ENCODE measurements at regions not wholly inside any gene's neighbourhood (a gene's known extent, or its start where the extent isn't known, plus 50 kb on each side); places are given as distances from the start of the nearest gene placed in this dataset.
A peak's percentile ranks its signal among the peaks of the same experiment; 100 is the strongest.

- TF ChIP-seq, protein P1, sequence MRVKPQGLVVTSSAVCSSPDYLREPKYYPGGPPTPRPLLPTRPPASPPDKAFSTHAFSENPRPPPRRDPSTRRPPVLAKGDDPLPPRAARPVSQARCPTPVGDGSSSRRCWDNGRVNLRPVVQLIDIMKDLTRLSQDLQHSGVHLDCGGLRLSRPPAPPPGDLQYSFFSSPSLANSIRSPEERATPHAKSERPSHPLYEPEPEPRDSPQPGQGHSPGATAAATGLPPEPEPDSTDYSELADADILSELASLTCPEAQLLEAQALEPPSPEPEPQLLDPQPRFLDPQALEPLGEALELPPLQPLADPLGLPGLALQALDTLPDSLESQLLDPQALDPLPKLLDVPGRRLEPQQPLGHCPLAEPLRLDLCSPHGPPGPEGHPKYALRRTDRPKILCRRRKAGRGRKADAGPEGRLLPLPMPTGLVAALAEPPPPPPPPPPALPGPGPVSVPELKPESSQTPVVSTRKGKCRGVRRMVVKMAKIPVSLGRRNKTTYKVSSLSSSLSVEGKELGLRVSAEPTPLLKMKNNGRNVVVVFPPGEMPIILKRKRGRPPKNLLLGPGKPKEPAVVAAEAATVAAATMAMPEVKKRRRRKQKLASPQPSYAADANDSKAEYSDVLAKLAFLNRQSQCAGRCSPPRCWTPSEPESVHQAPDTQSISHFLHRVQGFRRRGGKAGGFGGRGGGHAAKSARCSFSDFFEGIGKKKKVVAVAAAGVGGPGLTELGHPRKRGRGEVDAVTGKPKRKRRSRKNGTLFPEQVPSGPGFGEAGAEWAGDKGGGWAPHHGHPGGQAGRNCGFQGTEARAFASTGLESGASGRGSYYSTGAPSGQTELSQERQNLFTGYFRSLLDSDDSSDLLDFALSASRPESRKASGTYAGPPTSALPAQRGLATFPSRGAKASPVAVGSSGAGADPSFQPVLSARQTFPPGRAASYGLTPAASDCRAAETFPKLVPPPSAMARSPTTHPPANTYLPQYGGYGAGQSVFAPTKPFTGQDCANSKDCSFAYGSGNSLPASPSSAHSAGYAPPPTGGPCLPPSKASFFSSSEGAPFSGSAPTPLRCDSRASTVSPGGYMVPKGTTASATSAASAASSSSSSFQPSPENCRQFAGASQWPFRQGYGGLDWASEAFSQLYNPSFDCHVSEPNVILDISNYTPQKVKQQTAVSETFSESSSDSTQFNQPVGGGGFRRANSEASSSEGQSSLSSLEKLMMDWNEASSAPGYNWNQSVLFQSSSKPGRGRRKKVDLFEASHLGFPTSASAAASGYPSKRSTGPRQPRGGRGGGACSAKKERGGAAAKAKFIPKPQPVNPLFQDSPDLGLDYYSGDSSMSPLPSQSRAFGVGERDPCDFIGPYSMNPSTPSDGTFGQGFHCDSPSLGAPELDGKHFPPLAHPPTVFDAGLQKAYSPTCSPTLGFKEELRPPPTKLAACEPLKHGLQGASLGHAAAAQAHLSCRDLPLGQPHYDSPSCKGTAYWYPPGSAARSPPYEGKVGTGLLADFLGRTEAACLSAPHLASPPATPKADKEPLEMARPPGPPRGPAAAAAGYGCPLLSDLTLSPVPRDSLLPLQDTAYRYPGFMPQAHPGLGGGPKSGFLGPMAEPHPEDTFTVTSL (CRISPR knock-in tag; IDR thresholded peaks at IDR 0.05; ENCODE audit: borderline replicate concordance) = no peak; the same call in 1 of the 2 replicates
- TF ChIP-seq ZGPAT (CRISPR knock-in tag; IDR thresholded peaks at IDR 0.05) = peak; percentile 78
- TF ChIP-seq ONECUT2 (CRISPR knock-in tag; IDR thresholded peaks at IDR 0.05) = peak; percentile 7; the same call in 1 of the 2 replicates
- TF ChIP-seq TIGD3 (CRISPR knock-in tag; IDR thresholded peaks at IDR 0.05; ENCODE audit: borderline replicate concordance) = no peak
- TF ChIP-seq, protein P2, sequence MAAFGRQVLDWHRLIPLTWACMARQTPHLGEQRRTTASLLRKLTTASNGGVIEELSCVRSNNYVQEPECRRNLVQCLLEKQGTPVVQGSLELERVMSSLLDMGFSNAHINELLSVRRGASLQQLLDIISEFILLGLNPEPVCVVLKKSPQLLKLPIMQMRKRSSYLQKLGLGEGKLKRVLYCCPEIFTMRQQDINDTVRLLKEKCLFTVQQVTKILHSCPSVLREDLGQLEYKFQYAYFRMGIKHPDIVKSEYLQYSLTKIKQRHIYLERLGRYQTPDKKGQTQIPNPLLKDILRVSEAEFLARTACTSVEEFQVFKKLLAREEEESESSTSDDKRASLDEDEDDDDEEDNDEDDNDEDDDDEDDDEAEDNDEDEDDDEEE (CRISPR knock-in tag; IDR thresholded peaks at IDR 0.05) = peak; percentile 65; the same call in 1 of the 2 replicates
- peak; percentile 79 for TF ChIP-seq SAP130 (CRISPR knock-in tag; IDR thresholded peaks at IDR 0.05; ENCODE audit: low read depth)
- peak; percentile 98 for TF ChIP-seq MED1 (CRISPR knock-in tag; IDR thresholded peaks at IDR 0.05)
- TF ChIP-seq ZNF264 (CRISPR knock-in tag; IDR thresholded peaks at IDR 0.05) = 0 out of 2 replicates have a peak, but pooled peaks have one; percentile 57
- no peak for TF ChIP-seq ZNF749 (CRISPR knock-in tag; IDR thresholded peaks at IDR 0.05; ENCODE audit: borderline replicate concordance)
- TF ChIP-seq ZNF280B (CRISPR knock-in tag; IDR thresholded peaks at IDR 0.05; ENCODE audit: borderline replicate concordance) = peak; percentile 35; the same call in 1 of the 2 replicates
- TF ChIP-seq KDM2A (CRISPR knock-in tag; IDR thresholded peaks at IDR 0.05; ENCODE audit: borderline replicate concordance, low read depth) = peak; percentile 37; the same call in 1 of the 2 replicates
- peak; percentile 42; the same call in 1 of the 2 replicates for TF ChIP-seq GFI1 (CRISPR knock-in tag; IDR thresholded peaks at IDR 0.05; ENCODE audit: borderline replicate concordance)
- TF ChIP-seq ESRRA (CRISPR knock-in tag; IDR thresholded peaks at IDR 0.05; ENCODE audit: low read depth) = peak; percentile 62
- TF ChIP-seq HOXA5 (CRISPR knock-in tag; IDR thresholded peaks at IDR 0.05) = 0 out of 2 replicates have a peak, but pooled peaks have one; percentile 25
- peak; percentile 36; the same call in 1 of the 2 replicates for TF ChIP-seq ZNF124 (CRISPR knock-in tag; IDR thresholded peaks at IDR 0.05)
These were observed 91.6 kb downstream of the RHOB start (continued) for GRCh38 chr2:20538308-20539132.

All from HepG2 (cell line).